Neural progenitor cell (in vitro differentiated cells): ENCODE measurements at regions not wholly inside any gene's neighbourhood (a gene's known extent, or its start where the extent isn't known, plus 50 kb on each side); places are given as distances from the start of the nearest gene placed in this dataset.

Source experiments
- CTCF ChIP-seq: fragments of 200-600 bp; sonication (generic); IDR thresholded peaks from 2 replicates; pipeline ENCODE4 v1.5.1; 2017; ENCODE audit warnings: antibody characterized with exemption, mild to moderate bottlenecking
- EZH2 ChIP-seq: fragments of 200-600 bp; sonication (generic); IDR thresholded peaks from 2 replicates; pipeline ENCODE4 v1.6.1; 2017; ENCODE audit warnings: antibody characterized with exemption, mild to moderate bottlenecking, moderate library complexity
- EZH2phosphoT487 ChIP-seq: fragments of 200-600 bp; sonication (generic); IDR thresholded peaks from 2 replicates; pipeline ENCODE4 v1.6.1; 2017; ENCODE audit warnings: antibody characterized with exemption

DNA sequence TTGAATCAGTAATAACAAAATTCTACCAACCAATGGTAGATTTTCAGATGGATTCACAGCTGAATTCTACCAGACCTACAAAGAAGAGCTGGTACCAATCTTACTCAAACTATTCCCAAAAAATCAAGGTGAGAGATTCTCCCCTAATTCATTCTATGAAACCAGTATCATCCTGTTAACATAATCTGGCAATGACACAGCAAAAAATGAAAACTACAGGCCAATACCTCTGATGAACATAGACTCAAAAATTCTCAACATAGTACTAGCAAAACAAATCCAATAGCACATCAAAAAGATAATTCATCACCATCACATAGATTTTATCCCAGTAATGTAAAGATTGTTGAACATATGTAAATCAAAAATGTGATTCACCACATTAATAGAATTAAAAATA lies 234.4 kb upstream of the KIF2B start:
- TF ChIP-seq CTCF, result no peak
- no peak for TF ChIP-seq EZH2
- TF ChIP-seq EZH2phosphoT487, result no peak
